A673 (cell line): ENCODE measurements at regions not wholly inside any gene's neighbourhood (a gene's known extent, or its start where the extent isn't known, plus 50 kb on each side); places are given as distances from the start of the nearest gene placed in this dataset.

Experiments
- BruUV-seq: library from RNA; stranded (reverse); fragments of 400-500 nt; replicated peaks from 2 replicates; lab custom pipeline; 2021; lab: Mats Ljungman, UMichigan
- CTCF ChIA-PET: fragments of 300-600 bp; sonication (Branson Sonifier 250); formaldehyde crosslinking; loops from one replicate; lab custom pipeline; 2022; ENCODE audit warnings: antibody characterized with exemption; lab: Charles Lee
- POLR2A ChIA-PET: fragments of 300-600 bp; sonication (Branson Sonifier 250); formaldehyde crosslinking; loops from one replicate; lab custom pipeline; 2022; ENCODE audit warnings: antibody characterized with exemption; ENCODE audit not compliant: low non-redundant PET; lab: Charles Lee
- DNase-seq: peaks from one replicate; pipeline ENCODE4 v3.0.0-alpha.2; 2015; ENCODE audit warnings: low spot score
- H3K27ac ChIP-seq: fragments of 200-600 bp; sonication (generic); 2 replicates; pipeline ENCODE4 v1.5.1; 2016; ENCODE audit warnings: mixed run types, low read depth, mild to moderate bottlenecking, mixed read lengths, antibody characterized with exemption, low read length; ENCODE audit not compliant: poor library complexity, severe bottlenecking
- H3K27me3 ChIP-seq: fragments of 200-600 bp; sonication (generic); replicated peaks from 2 replicates; pipeline ENCODE4 v1.6.1; 2017; ENCODE audit warnings: mixed run types, low read depth, mild to moderate bottlenecking, mixed read lengths, antibody characterized with exemption, low read length; ENCODE audit not compliant: insufficient read depth, poor library complexity
- H3K36me3 ChIP-seq: fragments of 200-600 bp; sonication (generic); 2 replicates; pipeline ENCODE4 v1.6.1; 2016; ENCODE audit warnings: mixed run types, mild to moderate bottlenecking, mixed read lengths, antibody characterized with exemption, low read length; ENCODE audit not compliant: insufficient read depth, poor library complexity, severe bottlenecking
- H3K4me1 ChIP-seq: fragments of 200-600 bp; sonication (generic); 2 replicates; pipeline ENCODE4 v1.6.1; 2017; ENCODE audit warnings: mixed run types, mild to moderate bottlenecking, mixed read lengths, antibody characterized with exemption, low read length; ENCODE audit not compliant: insufficient read depth, poor library complexity, severe bottlenecking
- H3K4me3 ChIP-seq: fragments of 200-600 bp; sonication (generic); 2 replicates; pipeline ENCODE4 v1.5.1; 2016; ENCODE audit warnings: low read depth, mixed run types, mild to moderate bottlenecking, mixed read lengths, low read length; ENCODE audit not compliant: poor library complexity, severe bottlenecking
- H3K9me3 ChIP-seq: fragments of 200-600 bp; sonication (generic); 2 replicates; pipeline ENCODE4 v1.6.1; 2016; ENCODE audit warnings: mixed run types, low read depth, mild to moderate bottlenecking, mixed read lengths, antibody characterized with exemption, low read length; ENCODE audit not compliant: poor library complexity, severe bottlenecking
- EZH2 ChIP-seq: fragments of 200-600 bp; sonication (generic); IDR thresholded peaks from 2 replicates; pipeline ENCODE4 v1.6.1; 2017; ENCODE audit warnings: borderline replicate concordance, low read depth, mild to moderate bottlenecking, mixed read lengths, antibody characterized with exemption, low read length; ENCODE audit not compliant: poor library complexity, severe bottlenecking
- intact Hi-C: fragments of 100-400 bp; cut with micrococcal nuclease; formaldehyde crosslinking; loops from one replicate; pipeline ENCODE4 v1.10.0; 2022; ENCODE audit not compliant: unreplicated experiment
- TF ChIP-seq, protein P1 (sequence below): fragments of 300-800, 200-600 bp; sonication (generic); conservative IDR thresholded peaks from 2 replicates; pipeline ENCODE4 v1.5.1; 2017; ENCODE audit warnings: low read depth, mild to moderate bottlenecking, antibody characterized with exemption, low read length, moderate library complexity, mixed read lengths

- Histone ChIP-seq H3K27me3 (peaks cover 47% of the 10 kb centered on the region), H3K9me3 (peaks cover 4% of the 10 kb centered on the region), H3K27ac (no peak overlapping the region), H3K4me3 (no peak overlapping the region), H3K36me3 (no peaks in the 10 kb centered on the region), H3K4me1 (no peaks in the 10 kb centered on the region)
- no peak for TF ChIP-seq EZH2
- TF ChIP-seq, protein P1, sequence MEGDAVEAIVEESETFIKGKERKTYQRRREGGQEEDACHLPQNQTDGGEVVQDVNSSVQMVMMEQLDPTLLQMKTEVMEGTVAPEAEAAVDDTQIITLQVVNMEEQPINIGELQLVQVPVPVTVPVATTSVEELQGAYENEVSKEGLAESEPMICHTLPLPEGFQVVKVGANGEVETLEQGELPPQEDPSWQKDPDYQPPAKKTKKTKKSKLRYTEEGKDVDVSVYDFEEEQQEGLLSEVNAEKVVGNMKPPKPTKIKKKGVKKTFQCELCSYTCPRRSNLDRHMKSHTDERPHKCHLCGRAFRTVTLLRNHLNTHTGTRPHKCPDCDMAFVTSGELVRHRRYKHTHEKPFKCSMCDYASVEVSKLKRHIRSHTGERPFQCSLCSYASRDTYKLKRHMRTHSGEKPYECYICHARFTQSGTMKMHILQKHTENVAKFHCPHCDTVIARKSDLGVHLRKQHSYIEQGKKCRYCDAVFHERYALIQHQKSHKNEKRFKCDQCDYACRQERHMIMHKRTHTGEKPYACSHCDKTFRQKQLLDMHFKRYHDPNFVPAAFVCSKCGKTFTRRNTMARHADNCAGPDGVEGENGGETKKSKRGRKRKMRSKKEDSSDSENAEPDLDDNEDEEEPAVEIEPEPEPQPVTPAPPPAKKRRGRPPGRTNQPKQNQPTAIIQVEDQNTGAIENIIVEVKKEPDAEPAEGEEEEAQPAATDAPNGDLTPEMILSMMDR: no peak
- CTCF ChIA-PET: no interaction called here
- no TSS peak for BruUV-seq
- intact Hi-C loops: no loop called here
- POLR2A ChIA-PET: no interaction called here
- no peak for DNase-seq
Observed at GRCh38 chr5:62042007-62042406, 264.0 kb upstream of the KIF2A start.

GRCh38 chr5:62043289-62044280 is 262.4 kb upstream of the KIF2A start:
- TF ChIP-seq, protein P1: no peak
- intact Hi-C loops: no loop called here
- Histone ChIP-seq H3K9me3 (peaks cover 4% of the 10 kb centered on the region), H3K27me3 (peaks cover 55% of the 10 kb centered on the region), H3K36me3 (no peaks in the 10 kb centered on the region), H3K27ac (no peak overlapping the region), H3K4me1 (no peaks in the 10 kb centered on the region), H3K4me3 (no peak overlapping the region)
- ChIA-PET CTCF (no interaction called here), POLR2A (no interaction called here)
- BruUV-seq: no TSS peak
- peak; percentile 81 for DNase-seq

DNA sequence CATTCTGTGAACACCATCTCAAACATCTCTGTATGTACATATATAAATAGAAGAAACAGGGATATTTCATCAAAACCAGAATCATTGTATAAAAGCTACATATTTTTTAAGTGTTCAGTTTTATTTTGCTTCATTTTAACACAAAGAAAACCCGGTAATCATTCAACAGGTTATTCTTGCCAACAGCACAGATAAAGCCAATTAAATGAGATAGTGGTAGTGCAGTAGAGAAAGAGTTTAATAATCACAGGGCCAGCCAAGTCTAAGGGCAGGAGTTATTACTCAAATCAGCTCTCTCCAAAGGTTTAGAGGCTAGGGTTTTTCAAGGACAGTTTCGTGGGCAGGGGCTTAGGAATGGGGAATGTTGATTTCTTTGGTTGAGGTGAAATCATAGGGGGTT is 261.0 kb upstream of the KIF2A start:
- ChIA-PET CTCF (no interaction called here), POLR2A (no interaction called here)
- no peak overlapping the region for H3K4me3 ChIP-seq
- TF ChIP-seq EZH2: no peak
- TF ChIP-seq, protein P1: no peak
- H3K27me3 ChIP-seq: peaks cover 41% of the 10 kb centered on the region
- BruUV-seq: no TSS peak
- intact Hi-C loops: no loop called here
- H3K27ac ChIP-seq: no peak overlapping the region
- no peaks in the 10 kb centered on the region for H3K36me3 ChIP-seq
- H3K4me1 ChIP-seq: no peaks in the 10 kb centered on the region
- DNase-seq: no peak
- H3K9me3 ChIP-seq: peaks cover 4% of the 10 kb centered on the region
